ENCODE measurements at regions not wholly inside any gene's neighbourhood (a gene's known extent, or its start where the extent isn't known, plus 50 kb on each side); places are given as distances from the start of the nearest gene placed in this dataset.

DNA sequence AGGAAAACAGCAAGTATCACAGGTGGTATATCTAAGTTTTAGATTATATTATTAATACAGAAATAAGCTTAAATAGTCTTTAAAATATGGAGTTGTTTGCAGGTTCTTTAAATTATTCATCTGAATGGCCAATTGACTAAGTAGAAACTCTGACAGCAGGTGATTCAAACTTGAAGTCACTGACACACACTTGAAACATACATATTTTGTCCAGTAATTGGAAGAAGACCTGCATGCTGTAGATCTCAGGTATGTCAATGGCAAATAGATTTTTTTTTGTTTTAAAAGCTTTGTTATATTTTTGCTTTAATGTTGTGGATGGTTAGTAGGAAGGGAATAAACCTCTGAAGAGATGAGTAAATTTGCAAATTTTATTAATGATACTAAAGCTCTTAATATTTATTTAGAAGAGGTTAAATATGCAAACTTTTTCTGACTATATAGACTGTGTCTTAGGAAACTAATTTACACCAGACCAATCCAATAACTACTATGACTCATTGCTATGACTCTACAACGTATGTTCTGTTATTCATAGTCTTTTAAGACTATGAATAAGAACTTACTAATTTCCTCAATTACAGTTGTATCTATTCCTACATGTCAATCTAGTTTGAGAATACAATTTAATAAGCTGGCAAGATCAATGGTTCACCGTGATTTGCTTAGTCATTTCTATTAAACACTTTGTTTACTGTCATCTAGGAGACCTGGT lies 53.9 kb upstream of the RORB start:
- no peak for DNase-seq (ENCODE audit: low read depth)
- TF ChIP-seq, protein P1, sequence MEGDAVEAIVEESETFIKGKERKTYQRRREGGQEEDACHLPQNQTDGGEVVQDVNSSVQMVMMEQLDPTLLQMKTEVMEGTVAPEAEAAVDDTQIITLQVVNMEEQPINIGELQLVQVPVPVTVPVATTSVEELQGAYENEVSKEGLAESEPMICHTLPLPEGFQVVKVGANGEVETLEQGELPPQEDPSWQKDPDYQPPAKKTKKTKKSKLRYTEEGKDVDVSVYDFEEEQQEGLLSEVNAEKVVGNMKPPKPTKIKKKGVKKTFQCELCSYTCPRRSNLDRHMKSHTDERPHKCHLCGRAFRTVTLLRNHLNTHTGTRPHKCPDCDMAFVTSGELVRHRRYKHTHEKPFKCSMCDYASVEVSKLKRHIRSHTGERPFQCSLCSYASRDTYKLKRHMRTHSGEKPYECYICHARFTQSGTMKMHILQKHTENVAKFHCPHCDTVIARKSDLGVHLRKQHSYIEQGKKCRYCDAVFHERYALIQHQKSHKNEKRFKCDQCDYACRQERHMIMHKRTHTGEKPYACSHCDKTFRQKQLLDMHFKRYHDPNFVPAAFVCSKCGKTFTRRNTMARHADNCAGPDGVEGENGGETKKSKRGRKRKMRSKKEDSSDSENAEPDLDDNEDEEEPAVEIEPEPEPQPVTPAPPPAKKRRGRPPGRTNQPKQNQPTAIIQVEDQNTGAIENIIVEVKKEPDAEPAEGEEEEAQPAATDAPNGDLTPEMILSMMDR (IDR thresholded peaks at IDR 0.05; ENCODE audit: insufficient read depth, low read length, poor library complexity, severe bottlenecking) = no peak
- Histone ChIP-seq H3K27me3 (ENCODE audit: control insufficient read depth, insufficient read depth, low read length) (no peaks in the 10 kb centered on the region), H3K36me3 (ENCODE audit: control insufficient read depth, insufficient read depth, low read length) (no peaks in the 10 kb centered on the region), H3K4me3 (ENCODE audit: low read depth, low read length) (no peak overlapping the region)

DNA sequence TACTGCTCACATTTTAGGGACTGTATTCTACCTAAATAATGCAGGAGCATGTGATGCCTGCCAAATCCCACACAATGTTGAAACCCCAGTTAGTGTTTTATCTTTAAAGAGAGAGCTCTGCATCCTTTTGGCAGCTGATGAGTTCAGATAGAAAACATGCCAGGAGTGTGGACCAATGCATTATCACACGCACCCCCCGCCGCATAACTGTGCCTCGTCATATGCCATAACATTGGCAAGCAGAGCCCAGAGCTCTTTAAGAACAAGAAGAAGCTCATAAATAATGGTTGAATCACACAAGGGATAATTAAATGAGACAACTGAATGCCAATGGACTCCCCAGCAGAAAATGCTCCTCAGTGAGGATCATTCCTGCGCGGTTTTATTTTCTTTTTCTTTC lies 52.8 kb upstream of the RORB start:
- Histone ChIP-seq H3K4me3 (ENCODE audit: low read depth, low read length) (no peak overlapping the region), H3K36me3 (ENCODE audit: control insufficient read depth, insufficient read depth, low read length) (no peaks in the 10 kb centered on the region), H3K27me3 (ENCODE audit: control insufficient read depth, insufficient read depth, low read length) (no peaks in the 10 kb centered on the region)
- TF ChIP-seq, protein P1 (IDR thresholded peaks at IDR 0.05; ENCODE audit: insufficient read depth, low read length, poor library complexity, severe bottlenecking) = no peak
- no peak for DNase-seq (ENCODE audit: low read depth)

Measured in kidney epithelial cell (primary cell).